Gastrocnemius medialis (tissue), 4 donors: ENCODE measurements at regions not wholly inside any gene's neighbourhood (a gene's known extent, or its start where the extent isn't known, plus 50 kb on each side); places are given as distances from the start of the nearest gene placed in this dataset.

Experiments used
- POLR2A ChIP-seq, 2 donors: fragments of 450-650 bp; IDR thresholded peaks; one replicate each; pipeline ENCODE4 v1.6.1; 2017; ENCODE audit warnings: antibody characterized with exemption in 2 of 2, mild to moderate bottlenecking in 2 of 2, moderate library complexity in 2 of 2
- TF ChIP-seq, protein P1 (sequence below), 5 experiments: fragments of 450-650 bp in 3 of 5; fragments of 200-600 bp in 2 of 5; sonication (generic) in 2 of 5; IDR thresholded peaks in 4 of 5; conservative IDR thresholded peaks in 1 of 5; 1 replicate in 4 of 5; 2 replicates in 1 of 5; pipeline ENCODE4 v1.5.1; 2016 to 2019; ENCODE audit warnings: antibody characterized with exemption in 5 of 5, mild to moderate bottlenecking in 3 of 5, moderate library complexity in 3 of 5

DNA sequence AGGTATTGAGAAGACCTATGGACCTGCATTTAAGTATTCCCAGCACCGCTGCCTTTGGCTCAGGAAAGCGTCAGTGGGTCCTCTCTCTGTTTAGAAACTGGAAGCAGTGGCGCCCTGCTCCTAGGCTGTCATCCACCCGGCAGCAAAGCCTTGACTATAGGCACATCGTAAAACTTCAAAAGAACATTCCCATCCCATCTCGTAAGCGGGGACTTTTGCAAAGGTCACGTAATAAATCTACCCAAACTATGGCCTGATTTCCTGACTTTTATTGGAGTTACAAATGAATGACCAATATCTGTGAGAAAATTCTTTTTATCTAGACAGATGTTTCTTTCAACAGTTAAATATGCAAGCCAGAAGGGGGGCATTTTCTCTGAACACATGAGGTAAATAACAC is 115.8 kb upstream of the TCERG1L start:
- TF ChIP-seq POLR2A (IDR thresholded peaks at IDR 0.05), result no peak
- TF ChIP-seq, protein P1, sequence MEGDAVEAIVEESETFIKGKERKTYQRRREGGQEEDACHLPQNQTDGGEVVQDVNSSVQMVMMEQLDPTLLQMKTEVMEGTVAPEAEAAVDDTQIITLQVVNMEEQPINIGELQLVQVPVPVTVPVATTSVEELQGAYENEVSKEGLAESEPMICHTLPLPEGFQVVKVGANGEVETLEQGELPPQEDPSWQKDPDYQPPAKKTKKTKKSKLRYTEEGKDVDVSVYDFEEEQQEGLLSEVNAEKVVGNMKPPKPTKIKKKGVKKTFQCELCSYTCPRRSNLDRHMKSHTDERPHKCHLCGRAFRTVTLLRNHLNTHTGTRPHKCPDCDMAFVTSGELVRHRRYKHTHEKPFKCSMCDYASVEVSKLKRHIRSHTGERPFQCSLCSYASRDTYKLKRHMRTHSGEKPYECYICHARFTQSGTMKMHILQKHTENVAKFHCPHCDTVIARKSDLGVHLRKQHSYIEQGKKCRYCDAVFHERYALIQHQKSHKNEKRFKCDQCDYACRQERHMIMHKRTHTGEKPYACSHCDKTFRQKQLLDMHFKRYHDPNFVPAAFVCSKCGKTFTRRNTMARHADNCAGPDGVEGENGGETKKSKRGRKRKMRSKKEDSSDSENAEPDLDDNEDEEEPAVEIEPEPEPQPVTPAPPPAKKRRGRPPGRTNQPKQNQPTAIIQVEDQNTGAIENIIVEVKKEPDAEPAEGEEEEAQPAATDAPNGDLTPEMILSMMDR (IDR thresholded peaks at IDR 0.05 in 4 of 5, conservative IDR thresholded peaks at IDR 0.05 in 1 of 5), result no peak
